Stimulated activated CD8-positive, alpha-beta memory T cell treated with anti-CD3 and anti-CD28 coated beads, Interleukin-7, amount 100 ng/mL, for 4 hours (primary cell): ENCODE measurements at regions not wholly inside any gene's neighbourhood (a gene's known extent, or its start where the extent isn't known, plus 50 kb on each side); places are given as distances from the start of the nearest gene placed in this dataset.

Experiments
- DNase-seq, 2 donors: peaks; one replicate each; pipeline ENCODE4 v3.0.0-alpha.2; 2020; ENCODE audit warnings: low read depth in 2 of 2

DNA sequence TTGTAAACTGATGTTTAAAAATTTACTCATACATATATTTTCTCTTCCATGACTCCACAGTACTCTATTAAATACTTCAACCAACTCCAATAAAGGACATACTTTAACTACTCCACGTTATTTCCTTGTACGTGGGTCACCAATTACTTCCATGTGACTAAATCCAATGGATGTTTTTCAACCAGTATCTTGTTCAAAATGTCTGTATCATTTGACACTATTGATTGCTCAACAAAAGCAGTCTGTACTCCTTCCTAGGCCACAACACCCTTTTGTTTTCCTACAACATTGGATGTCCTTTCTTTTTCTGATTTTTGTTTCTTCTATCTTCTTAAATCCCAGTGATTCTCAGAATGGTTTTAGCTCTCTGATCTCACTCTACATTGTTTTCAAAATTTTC lies 943.7 kb downstream of the EFNA5 start:
- no peak for DNase-seq

DNA sequence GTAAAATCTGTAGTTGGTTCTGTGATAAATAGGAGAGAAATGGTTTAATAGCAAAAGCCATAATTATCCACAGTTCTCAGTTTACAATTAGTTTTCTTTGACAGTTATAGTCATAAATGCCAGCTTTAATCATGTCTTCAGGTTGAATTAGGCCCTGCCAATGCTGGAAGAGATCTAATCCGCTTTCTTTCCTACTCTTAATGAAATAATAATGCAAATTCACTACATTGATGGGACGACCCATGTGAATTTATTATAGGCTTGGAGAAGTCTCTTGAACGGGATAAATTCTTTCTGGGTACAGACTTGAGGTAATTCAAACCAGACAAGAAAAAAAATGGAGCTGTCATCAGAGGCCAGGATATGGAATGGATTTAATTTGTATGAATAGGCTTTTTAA lies 950.4 kb downstream of the EFNA5 start:
- DNase-seq = no peak

DNA sequence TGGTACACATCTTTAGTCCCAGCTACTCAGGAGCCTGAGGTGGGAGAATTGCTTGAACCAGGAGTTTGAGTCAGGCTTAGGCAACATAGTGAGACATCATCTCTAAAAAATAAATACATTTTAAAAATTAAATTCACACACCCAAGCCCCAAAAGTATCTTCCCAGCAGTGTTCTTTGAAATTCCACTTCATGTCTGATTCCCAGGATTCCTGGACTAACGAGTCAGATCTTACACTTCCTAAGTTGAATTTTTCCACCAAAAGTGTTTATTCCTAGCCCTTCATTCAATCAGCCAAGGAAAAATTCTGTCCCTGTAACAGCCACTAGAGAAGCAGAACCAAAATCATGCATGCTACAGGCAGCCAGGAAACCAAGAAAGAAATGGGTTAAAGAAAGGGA lies 970.9 kb downstream of the EFNA5 start:
- DNase-seq = no peak

DNA sequence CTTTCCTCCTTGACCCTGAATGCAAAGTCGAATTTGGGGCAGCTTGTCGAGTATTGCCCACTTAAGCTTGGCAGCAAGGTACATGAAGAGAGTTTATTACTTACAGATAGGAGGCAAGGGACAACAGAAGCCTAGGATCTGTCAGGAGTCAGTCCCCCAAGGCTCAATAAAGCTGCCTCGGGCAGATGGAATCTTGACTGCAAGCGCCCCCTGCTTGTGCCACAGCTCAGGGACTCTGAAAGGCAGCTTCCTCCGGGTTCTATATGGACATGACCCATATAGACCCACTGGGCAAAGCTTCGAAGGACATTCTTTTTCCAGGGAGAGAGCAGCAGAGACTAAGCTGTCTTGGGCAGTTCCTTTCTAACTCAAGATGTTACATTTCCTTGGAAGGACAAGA lies 971.5 kb downstream of the EFNA5 start:
- no peak for DNase-seq

GRCh38 chr5:106698169-106698568 lies 972.6 kb downstream of the EFNA5 start:
- DNase-seq = no peak

DNA sequence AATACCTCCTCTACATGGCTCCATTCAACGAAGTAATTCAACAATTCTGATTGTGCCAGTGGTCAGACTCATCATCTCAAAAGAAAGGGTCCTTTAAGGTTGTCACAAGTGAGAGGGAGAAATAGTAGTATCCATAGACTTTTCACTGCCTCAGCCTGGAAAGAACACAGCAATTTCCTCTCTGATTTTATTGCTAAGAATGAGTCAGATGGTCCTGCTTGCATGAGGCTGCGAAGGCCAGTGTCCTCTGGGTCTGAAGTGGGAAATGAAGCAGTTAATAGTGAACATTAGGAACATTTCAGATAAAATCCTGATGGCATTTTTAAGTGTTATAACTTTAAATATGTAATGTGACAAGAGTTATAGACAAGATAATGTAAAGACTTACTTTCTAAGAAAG lies 979.0 kb downstream of the EFNA5 start:
- no peak for DNase-seq

DNA sequence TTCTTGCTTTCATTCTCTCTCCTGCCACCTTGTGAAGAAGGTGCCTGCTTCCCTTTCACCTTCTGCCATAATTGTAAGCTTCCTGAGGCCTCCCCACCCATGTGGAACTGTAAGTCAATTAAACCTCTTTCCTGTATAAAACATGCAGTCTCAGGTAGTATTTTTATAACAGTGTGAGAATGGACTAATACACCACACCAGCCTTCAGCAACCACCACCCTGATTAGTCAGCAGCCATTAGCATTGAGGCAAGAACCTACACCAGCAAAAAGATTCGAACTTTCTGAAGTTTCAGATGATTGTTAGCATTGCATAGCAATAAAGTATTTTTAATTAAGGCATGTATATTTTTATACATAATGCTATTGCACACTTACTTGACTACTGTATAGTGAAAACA lies 980.2 kb downstream of the EFNA5 start:
- DNase-seq = no peak

- DNase-seq = no peak
Measured at GRCh38 chr5:106680330-106680729, 990.4 kb downstream of the EFNA5 start.

GRCh38 chr5:106677057-106677456 lies 993.7 kb downstream of the EFNA5 start:
- DNase-seq = no peak

DNA sequence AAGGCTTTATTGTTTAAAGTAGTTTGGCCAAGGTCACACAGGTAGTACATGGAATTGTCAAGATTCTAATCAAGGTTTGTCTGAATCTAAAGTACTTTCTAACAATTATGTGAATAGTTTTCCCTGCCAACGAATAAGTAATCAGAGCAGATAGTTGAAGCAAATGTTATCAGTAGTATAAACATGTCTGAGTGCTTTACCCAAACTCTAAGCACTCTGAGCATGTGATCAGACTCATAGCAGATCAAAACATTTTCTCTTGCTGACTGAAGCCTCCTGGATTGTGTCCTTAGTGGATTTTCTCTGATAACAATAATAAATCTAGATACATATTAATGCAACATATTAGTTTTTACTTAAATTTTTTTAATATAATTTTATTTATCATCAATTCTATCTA lies 995.0 kb downstream of the EFNA5 start:
- no peak for DNase-seq

- no peak for DNase-seq
Measured at GRCh38 chr5:106673941-106674340, 996.8 kb downstream of the EFNA5 start.

DNA sequence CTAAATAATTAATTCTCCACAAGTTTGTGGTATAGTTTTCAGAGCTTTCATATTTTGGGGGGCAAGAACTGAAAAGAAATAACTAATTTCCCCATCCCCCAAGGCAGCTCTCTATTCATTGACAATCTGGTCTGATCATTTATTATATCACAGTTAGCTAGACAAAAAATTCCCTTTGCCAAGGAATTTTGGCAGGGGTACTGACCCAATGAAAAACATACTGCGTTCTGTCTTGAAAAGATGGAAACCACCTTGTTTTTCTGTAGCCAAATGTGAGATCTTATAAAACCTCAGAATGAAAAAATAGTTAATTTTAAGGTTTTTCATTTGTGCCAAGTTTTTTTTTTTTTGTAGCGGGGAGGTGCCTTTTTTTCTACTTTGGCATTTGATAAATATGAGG lies 1008.9 kb downstream of the EFNA5 start:
- no peak for DNase-seq

- no peak for DNase-seq
Measured at GRCh38 chr5:106660681-106661080, 1010.1 kb downstream of the EFNA5 start.

- DNase-seq = no peak
Measured at GRCh38 chr5:106658150-106658549, 1012.6 kb downstream of the EFNA5 start.

DNA sequence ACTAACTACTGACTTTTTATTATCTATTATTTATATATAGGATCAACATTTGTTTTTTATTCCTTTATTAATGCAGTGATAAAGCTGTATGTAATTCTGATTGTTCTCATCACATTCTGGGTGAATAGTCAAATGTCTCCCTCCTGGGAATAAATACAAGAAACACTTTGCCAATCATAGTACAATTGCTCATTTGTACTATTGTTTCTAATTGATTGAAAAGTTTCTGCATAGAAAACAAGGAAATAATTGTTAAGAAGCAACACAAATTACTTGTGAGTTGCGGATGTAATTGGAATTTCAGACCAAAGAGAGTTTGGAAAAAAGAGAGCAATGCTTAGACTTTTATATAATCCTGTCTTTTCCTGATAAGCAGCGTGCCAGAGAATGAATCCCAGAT lies 1013.9 kb downstream of the EFNA5 start:
- DNase-seq = no peak

DNA sequence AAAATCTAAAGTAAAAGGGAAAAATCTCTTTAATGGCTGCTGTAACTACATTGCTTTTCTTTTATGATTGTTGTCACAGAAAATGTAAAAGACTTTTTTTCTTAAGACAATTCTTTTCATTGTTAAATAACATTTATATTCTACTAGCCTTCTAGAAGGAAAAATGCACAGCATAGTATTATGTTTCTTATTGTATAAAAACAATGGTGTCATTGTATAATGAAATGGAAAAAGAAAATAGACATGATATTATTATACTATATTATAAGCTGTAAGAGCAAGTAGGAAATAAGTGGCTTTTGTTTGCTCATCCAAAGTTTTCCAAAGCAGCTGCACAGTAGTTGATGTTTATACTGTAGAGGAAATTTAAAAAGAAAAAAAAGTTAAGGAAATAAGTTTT lies 1021.7 kb downstream of the EFNA5 start:
- no peak for DNase-seq

DNA sequence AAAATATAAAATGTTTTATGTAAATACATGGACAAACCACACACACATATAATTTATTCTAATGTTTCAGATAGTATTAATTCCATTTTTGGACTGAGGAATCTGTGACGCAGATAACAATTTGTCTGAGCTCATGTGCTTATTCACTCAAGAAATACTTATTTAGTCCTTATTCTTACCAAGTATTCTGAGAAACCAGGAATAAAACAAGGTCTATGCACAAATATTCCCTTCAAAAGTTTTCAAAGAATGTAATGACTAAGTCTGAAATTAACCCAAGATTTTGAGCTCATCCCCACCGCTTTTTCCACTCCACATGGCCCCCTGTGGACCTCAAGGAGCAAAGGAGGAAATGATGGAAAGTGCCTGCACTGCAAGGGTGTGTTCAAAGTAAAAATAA lies 1022.3 kb downstream of the EFNA5 start:
- no peak for DNase-seq

- DNase-seq = no peak
Measured at GRCh38 chr5:106646106-106646505, 1024.6 kb downstream of the EFNA5 start.

GRCh38 chr5:106640511-106640910 lies 1030.2 kb downstream of the EFNA5 start:
- DNase-seq = no peak

GRCh38 chr5:106639488-106639887 lies 1031.2 kb downstream of the EFNA5 start:
- no peak for DNase-seq

- DNase-seq = no peak
Measured at GRCh38 chr5:106637275-106637674, 1033.5 kb downstream of the EFNA5 start.

GRCh38 chr5:106634375-106634774 lies 1036.4 kb downstream of the EFNA5 start:
- no peak for DNase-seq

DNA sequence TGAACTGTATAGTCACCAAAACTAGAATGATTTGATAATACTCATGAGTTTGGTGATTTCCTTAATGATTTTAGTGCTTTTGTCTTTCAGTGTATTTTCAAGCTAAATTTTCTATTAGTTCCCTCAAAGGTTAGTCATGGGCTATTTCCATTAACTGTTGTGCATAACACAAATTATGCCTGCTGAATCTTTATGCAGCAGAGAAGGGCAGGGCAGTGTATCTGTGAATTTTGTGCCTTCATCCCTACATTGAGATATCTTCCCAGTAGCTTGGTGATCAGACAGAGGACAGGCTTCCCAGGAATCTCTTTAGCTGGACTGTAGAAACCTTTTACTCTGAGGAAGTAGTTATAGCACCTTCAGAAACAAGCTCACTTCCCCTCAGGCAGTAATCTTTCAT lies 1036.9 kb downstream of the EFNA5 start:
- no peak for DNase-seq

GRCh38 chr5:106628456-106628855 lies 1042.3 kb downstream of the EFNA5 start:
- peak in 1 of 2 donors; percentile 0 for DNase-seq

- no peak for DNase-seq
Measured at GRCh38 chr5:106610041-106610440, 1060.7 kb downstream of the EFNA5 start.
